Nephron progenitor cell (in vitro differentiated cells): ENCODE measurements at regions not wholly inside any gene's neighbourhood (a gene's known extent, or its start where the extent isn't known, plus 50 kb on each side); places are given as distances from the start of the nearest gene placed in this dataset.

Source experiments
- DNase-seq: peaks from one replicate; pipeline ENCODE4 v3.0.0; 2021
- H3K27ac Mint-ChIP-seq: 2 replicates; pipeline ENCODE4 v1.8.0; 2021; ENCODE audit warnings: mild to moderate bottlenecking, moderate library complexity, mixed read lengths
- H3K27me3 Mint-ChIP-seq: 2 replicates; pipeline ENCODE4 v1.8.0; 2021; ENCODE audit warnings: mild to moderate bottlenecking, low read depth, mixed read lengths; ENCODE audit not compliant: poor library complexity
- H3K36me3 Mint-ChIP-seq: 2 replicates; pipeline ENCODE4 v1.8.0; 2021; ENCODE audit warnings: low read depth, mixed read lengths
- H3K4me1 Mint-ChIP-seq: 2 replicates; pipeline ENCODE4 v1.8.0; 2021; ENCODE audit warnings: mixed read lengths
- H3K4me3 Mint-ChIP-seq: 2 replicates; pipeline ENCODE4 v1.8.0; 2021; ENCODE audit warnings: mild to moderate bottlenecking, moderate library complexity, mixed read lengths
- H3K9me3 Mint-ChIP-seq: 2 replicates; pipeline ENCODE4 v1.8.0; 2021; ENCODE audit warnings: mild to moderate bottlenecking, moderate library complexity, mixed read lengths
- CTCF ChIP-seq: fragments of 200-600 bp; sonication (generic); IDR thresholded peaks from 2 replicates; pipeline ENCODE4 v1.5.0; 2021; ENCODE audit warnings: antibody characterized with exemption

GRCh38 chr5:3994628-3995027 lies 399.0 kb downstream of the IRX1 start:
- Mint-ChIP-seq H3K27ac (no peak overlapping the region), H3K27me3 (no peaks in the 10 kb centered on the region)
- no peak for TF ChIP-seq CTCF

GRCh38 chr5:3995954-3996619 lies 400.5 kb downstream of the IRX1 start:
- Mint-ChIP-seq H3K4me3 (no peak overlapping the region), H3K36me3 (peaks cover 5% of the 10 kb centered on the region), H3K27me3 (peaks cover 3% of the 10 kb centered on the region), H3K4me1 (peaks cover 33% of the 10 kb centered on the region), H3K27ac (no peak overlapping the region), H3K9me3 (peaks cover 29% of the 10 kb centered on the region)
- no peak for DNase-seq
- TF ChIP-seq CTCF: no peak

More at GRCh38 chr5:3994628-3995027, 399.0 kb downstream of the IRX1 start:
- Mint-ChIP-seq H3K36me3 (peaks cover 5% of the 10 kb centered on the region), H3K9me3 (peaks cover 29% of the 10 kb centered on the region), H3K4me1 (peaks cover 27% of the 10 kb centered on the region), H3K4me3 (no peak overlapping the region)
- no peak for DNase-seq

GRCh38 chr5:3996707-3997336 lies 401.2 kb downstream of the IRX1 start:
- Mint-ChIP-seq H3K4me1 (peaks cover 41% of the 10 kb centered on the region), H3K36me3 (no peaks in the 10 kb centered on the region), H3K4me3 (no peak overlapping the region), H3K9me3 (peaks cover 23% of the 10 kb centered on the region), H3K27me3 (peaks cover 3% of the 10 kb centered on the region), H3K27ac (peak overlapping the region; percentile 80)
- no peak for TF ChIP-seq CTCF
- peak; percentile 33 for DNase-seq

GRCh38 chr5:3997670-3998069 lies 402.0 kb downstream of the IRX1 start:
- H3K4me3 Mint-ChIP-seq: no peak overlapping the region
- peaks cover 43% of the 10 kb centered on the region for H3K4me1 Mint-ChIP-seq
- no peak for DNase-seq
- no peak for TF ChIP-seq CTCF
- H3K27ac Mint-ChIP-seq: peak overlapping the region; percentile 64
- H3K36me3 Mint-ChIP-seq: no peaks in the 10 kb centered on the region
- peaks cover 17% of the 10 kb centered on the region for H3K9me3 Mint-ChIP-seq
- peaks cover 3% of the 10 kb centered on the region for H3K27me3 Mint-ChIP-seq

GRCh38 chr5:3999929-4000328 lies 404.3 kb downstream of the IRX1 start:
- Mint-ChIP-seq H3K9me3 (no peaks in the 10 kb centered on the region), H3K27me3 (peaks cover 3% of the 10 kb centered on the region), H3K4me1 (peaks cover 43% of the 10 kb centered on the region), H3K4me3 (no peak overlapping the region), H3K27ac (no peak overlapping the region), H3K36me3 (no peaks in the 10 kb centered on the region)
- TF ChIP-seq CTCF: no peak
- DNase-seq: no peak

GRCh38 chr5:4001004-4001403 lies 405.4 kb downstream of the IRX1 start:
- peaks cover 41% of the 10 kb centered on the region for H3K4me1 Mint-ChIP-seq
- H3K36me3 Mint-ChIP-seq: no peaks in the 10 kb centered on the region
- H3K4me3 Mint-ChIP-seq: no peak overlapping the region
- H3K27me3 Mint-ChIP-seq: peaks cover 3% of the 10 kb centered on the region
- no peaks in the 10 kb centered on the region for H3K9me3 Mint-ChIP-seq
- no peak overlapping the region for H3K27ac Mint-ChIP-seq
- no peak for DNase-seq
- TF ChIP-seq CTCF: no peak
